H1 (cell line): ENCODE measurements at regions not wholly inside any gene's neighbourhood (a gene's known extent, or its start where the extent isn't known, plus 50 kb on each side); places are given as distances from the start of the nearest gene placed in this dataset.

ENCODE experiments used
- EP300 ChIP-seq, 2 experiments: IDR thresholded peaks; 1 replicate in 1 of 2; 2 replicates in 1 of 2; pipeline ENCODE4 v1.6.1; 2011 to 2012; ENCODE audit warnings: low read depth in 2 of 2, low read length in 2 of 2, mild to moderate bottlenecking in 2 of 2, borderline replicate concordance in 1 of 2, inconsistent platforms in 1 of 2, moderate library complexity in 1 of 2
- GABPA ChIP-seq: IDR thresholded peaks from 2 replicates; pipeline ENCODE4 v1.6.1; 2011; ENCODE audit warnings: mild to moderate bottlenecking, low read length, moderate library complexity, borderline replicate concordance; ENCODE audit not compliant: insufficient read depth
- MAFK ChIP-seq: IDR thresholded peaks from 2 replicates; pipeline ENCODE4 v1.6.1; 2012; ENCODE audit warnings: low read depth, mild to moderate bottlenecking, improper control_type of control experiment, low read length
- TAF1 ChIP-seq: IDR thresholded peaks from 2 replicates; pipeline ENCODE4 v1.6.1; 2011; ENCODE audit warnings: mild to moderate bottlenecking, low read depth, low read length
- ZNF274 ChIP-seq: IDR thresholded peaks from 2 replicates; pipeline ENCODE4 v1.7.0; 2012; ENCODE audit warnings: low read length, borderline replicate concordance; ENCODE audit errors: extremely low read depth
- TF ChIP-seq, protein P1 (sequence below), 3 experiments: IDR thresholded peaks; 1 replicate in 2 of 3; 2 replicates in 1 of 3; pipeline versions ENCODE4 v1.5.1 to v1.6.1; 2011; ENCODE audit warnings: low read length in 3 of 3, mild to moderate bottlenecking in 3 of 3, inconsistent platforms in 2 of 3, low read depth in 1 of 3, moderate library complexity in 1 of 3; ENCODE audit not compliant: insufficient read depth in 1 of 3; ENCODE audit errors: control extremely low read depth in 1 of 3

DNA sequence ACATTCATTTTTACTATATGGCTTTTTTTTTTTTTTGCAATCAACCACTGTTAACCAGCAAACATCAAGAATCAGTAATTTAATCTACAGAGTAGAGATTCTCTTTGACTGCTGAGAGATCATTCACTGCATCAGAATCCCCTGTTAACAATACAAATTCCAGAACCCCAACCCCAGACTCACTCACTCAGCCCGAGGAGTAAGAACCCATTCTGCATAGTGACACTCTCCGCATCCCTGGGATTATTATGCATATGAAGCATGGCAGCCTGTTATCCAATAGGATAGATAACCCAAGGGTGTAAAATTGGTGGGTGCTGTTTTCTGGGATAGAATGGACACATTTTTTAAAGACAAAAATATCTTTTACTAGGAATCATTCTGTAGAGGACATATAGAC lies 76.3 kb upstream of the CCDC39 start:
- TF ChIP-seq EP300 (IDR thresholded peaks at IDR 0.05; ENCODE audit: borderline replicate concordance in 1 of 2, low read depth in 2 of 2, low read length in 2 of 2) (no peak), GABPA (no peak), MAFK (no peak), ZNF274 (no peak), TAF1 (no peak)
- TF ChIP-seq, protein P1, sequence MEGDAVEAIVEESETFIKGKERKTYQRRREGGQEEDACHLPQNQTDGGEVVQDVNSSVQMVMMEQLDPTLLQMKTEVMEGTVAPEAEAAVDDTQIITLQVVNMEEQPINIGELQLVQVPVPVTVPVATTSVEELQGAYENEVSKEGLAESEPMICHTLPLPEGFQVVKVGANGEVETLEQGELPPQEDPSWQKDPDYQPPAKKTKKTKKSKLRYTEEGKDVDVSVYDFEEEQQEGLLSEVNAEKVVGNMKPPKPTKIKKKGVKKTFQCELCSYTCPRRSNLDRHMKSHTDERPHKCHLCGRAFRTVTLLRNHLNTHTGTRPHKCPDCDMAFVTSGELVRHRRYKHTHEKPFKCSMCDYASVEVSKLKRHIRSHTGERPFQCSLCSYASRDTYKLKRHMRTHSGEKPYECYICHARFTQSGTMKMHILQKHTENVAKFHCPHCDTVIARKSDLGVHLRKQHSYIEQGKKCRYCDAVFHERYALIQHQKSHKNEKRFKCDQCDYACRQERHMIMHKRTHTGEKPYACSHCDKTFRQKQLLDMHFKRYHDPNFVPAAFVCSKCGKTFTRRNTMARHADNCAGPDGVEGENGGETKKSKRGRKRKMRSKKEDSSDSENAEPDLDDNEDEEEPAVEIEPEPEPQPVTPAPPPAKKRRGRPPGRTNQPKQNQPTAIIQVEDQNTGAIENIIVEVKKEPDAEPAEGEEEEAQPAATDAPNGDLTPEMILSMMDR (IDR thresholded peaks at IDR 0.05; ENCODE audit: control extremely low read depth in 1 of 3, insufficient read depth in 1 of 3, low read depth in 1 of 3, low read length in 3 of 3): no peak
